Psoas muscle (tissue), 7 donors: ENCODE measurements at regions not wholly inside any gene's neighbourhood (a gene's known extent, or its start where the extent isn't known, plus 50 kb on each side); places are given as distances from the start of the nearest gene placed in this dataset.

Experiments used
- ATAC-seq, 4 donors: fragments of 200-7000 bp; cut with Tn5 transposase; one replicate each; pipeline ENCODE4 v1.9.1; 2020; ENCODE audit warnings: moderate library complexity in 3 of 4, mild to moderate bottlenecking in 2 of 4
- DNase-seq, 2 donors: peaks; one replicate each; pipeline ENCODE4 v3.0.0-alpha.2; 2020
- H3K27ac ChIP-seq: fragments of 200-600 bp; one replicate; pipeline ENCODE4 v1.8.0; 2022
- H3K27me3 ChIP-seq, 3 donors: fragments of 200-600 bp in 1 of 3; one replicate each; pipeline versions ENCODE4 v1.6.1 to v1.8.0; 2013 to 2022; ENCODE audit warnings: low read length in 2 of 3, mild to moderate bottlenecking in 2 of 3, moderate library complexity in 1 of 3; ENCODE audit not compliant: insufficient read depth in 3 of 3
- H3K36me3 ChIP-seq, 2 donors: fragments of 200-600 bp in 1 of 2; one replicate each; pipeline versions ENCODE4 v1.6.1 to v1.8.0; 2013 to 2022; ENCODE audit warnings: low read depth in 1 of 2, mild to moderate bottlenecking in 1 of 2, moderate library complexity in 1 of 2; ENCODE audit not compliant: insufficient read depth in 1 of 2
- H3K4me1 ChIP-seq: fragments of 200-600 bp; one replicate; pipeline ENCODE4 v1.8.0; 2022
- H3K4me3 ChIP-seq: fragments of 200-600 bp; one replicate; pipeline ENCODE4 v1.8.0; 2022; ENCODE audit warnings: mild to moderate bottlenecking
- H3K9me3 ChIP-seq: fragments of 200-600 bp; one replicate; pipeline ENCODE4 v1.8.0; 2022
- CTCF ChIP-seq: fragments of 200-600 bp; IDR thresholded peaks from one replicate; pipeline ENCODE4 v1.8.0; 2022; ENCODE audit warnings: antibody characterized with exemption
- WGBS, 3 donors: extraction: QIAGEN DNeasy Blood & Tissue Kit; methylation state at CpG; one replicate each; pipeline versions ENCODE4 v1.1.6 to v1.1.7; 2013; 5-methylcytosine and 5-hydroxymethylcytosine counted together
- intact Hi-C, 2 donors: fragments of 100-400 bp; cut with DNase I; formaldehyde crosslinking; loops; one replicate each; pipeline versions ENCODE4 v1.11.0 to v1.14.2; 2022
- donor health status: healthy with polysubstance abuse.
- donor health status: DM: no; HTN: no; CAD: no; lungs with moderate emphysema.
- donor health status: Bipolar disorder and iron deficiency.
- donor health status: healthy.
- donor health status: DM: yes; HTN: yes; CAD: no.
- donor health status: DM: no; HTN: no; CAD: no.
- donor health status: DM: yes; HTN: yes; CAD: no.

- ATAC-seq: no peak
- Histone ChIP-seq H3K4me1 (no peaks in the 10 kb centered on the region), H3K36me3 (no peaks in the 10 kb centered on the region), H3K9me3 (no peaks in the 10 kb centered on the region), H3K27ac (no peak overlapping the region), H3K27me3 (no peaks in the 10 kb centered on the region), H3K4me3 (no peak overlapping the region)
- no peak for DNase-seq
- intact Hi-C loops: no loop called here
- TF ChIP-seq CTCF: no peak
- WGBS, 3 donors: 60 to 67% (median 62%) methylated on average over 2 of the region's 2 CpGs
These were observed 236.3 kb upstream of the GYPA start for GRCh38 chr4:144376866-144377265.

DNA sequence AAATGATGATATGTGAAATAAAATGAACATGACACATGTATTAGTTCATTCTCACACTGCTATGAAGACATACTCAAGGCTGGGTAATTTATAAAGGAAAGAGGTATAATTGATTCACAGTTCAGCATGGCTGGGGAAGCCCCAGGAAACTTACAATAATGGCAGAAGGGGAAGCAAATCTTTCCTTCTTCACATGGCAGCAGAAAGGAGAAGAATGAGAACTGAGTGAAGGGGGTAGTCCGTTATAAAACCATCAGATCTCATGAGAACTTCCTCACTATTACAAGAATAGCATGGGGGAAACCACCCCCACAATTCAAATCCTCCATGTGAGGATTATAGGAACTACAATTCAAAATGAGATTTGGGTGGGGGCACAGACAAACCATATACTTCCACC lies 243.9 kb upstream of the GYPA start:
- Histone ChIP-seq H3K4me3 (no peak overlapping the region), H3K36me3 (no peaks in the 10 kb centered on the region), H3K9me3 (no peaks in the 10 kb centered on the region), H3K27ac (no peak overlapping the region), H3K4me1 (no peaks in the 10 kb centered on the region), H3K27me3 (no peaks in the 10 kb centered on the region)
- no peak for ATAC-seq
- intact Hi-C loops: no loop called here
- 67 to 93% (median 80%) methylated on average over 1 of the region's 1 CpG for WGBS, 3 donors
- TF ChIP-seq CTCF: no peak
- DNase-seq: no peak

DNA sequence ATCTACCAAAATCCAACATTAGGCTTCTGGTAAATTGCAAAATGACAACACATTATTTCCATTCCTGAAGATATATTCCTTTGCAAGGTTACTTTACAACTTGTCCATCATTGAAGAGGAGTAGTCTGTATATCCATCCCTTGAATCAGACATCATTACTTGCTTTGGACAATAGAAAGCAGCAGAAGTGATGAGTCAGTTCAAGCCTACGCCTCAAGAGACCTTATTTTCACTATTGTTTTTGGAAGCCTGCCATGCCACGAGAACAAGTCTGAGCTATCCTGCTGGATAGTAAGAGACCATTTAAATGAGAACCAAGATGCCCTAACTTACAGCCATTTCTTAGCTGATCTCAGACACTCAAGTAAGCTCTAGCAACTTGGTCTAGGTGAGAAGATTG lies 246.0 kb upstream of the HHIP start:
- DNase-seq (no peak), ATAC-seq (no peak)
- Histone ChIP-seq H3K36me3 (no peaks in the 10 kb centered on the region), H3K4me3 (no peak overlapping the region), H3K27ac (no peak overlapping the region), H3K4me1 (no peaks in the 10 kb centered on the region), H3K9me3 (no peaks in the 10 kb centered on the region), H3K27me3 (no peaks in the 10 kb centered on the region)
- intact Hi-C loops: no loop called here
- WGBS, 3 donors: 31 to 43% (median 43%) methylated on average over 2 of the region's 2 CpGs
- no peak for TF ChIP-seq CTCF

GRCh38 chr4:144402176-144402575 lies 243.8 kb upstream of the HHIP start:
- Histone ChIP-seq H3K9me3 (no peaks in the 10 kb centered on the region), H3K4me3 (no peak overlapping the region), H3K36me3 (no peaks in the 10 kb centered on the region), H3K27ac (no peak overlapping the region), H3K4me1 (no peaks in the 10 kb centered on the region), H3K27me3 (no peaks in the 10 kb centered on the region)
- TF ChIP-seq CTCF: no peak
- intact Hi-C loops: no loop called here
- WGBS, 3 donors: 86 to 94% (median 86%) methylated on average over 2 of the region's 2 CpGs
- DNase-seq: no peak
- ATAC-seq: no peak

- intact Hi-C loops: no loop called here
- no peak for TF ChIP-seq CTCF
These were observed 243.0 kb upstream of the HHIP start for GRCh38 chr4:144402999-144403398.

More at GRCh38 chr4:144402999-144403398, 243.0 kb upstream of the HHIP start:
- Histone ChIP-seq H3K4me3 (no peak overlapping the region), H3K4me1 (no peaks in the 10 kb centered on the region), H3K36me3 (no peaks in the 10 kb centered on the region), H3K27me3 (no peaks in the 10 kb centered on the region), H3K27ac (no peak overlapping the region), H3K9me3 (no peaks in the 10 kb centered on the region)
- 55 to 68% (median 58%) methylated on average over 1 of the region's 1 CpG for WGBS, 3 donors
- DNase-seq (no peak), ATAC-seq (no peak)
